Fibroblast of mammary gland (primary cell): ENCODE measurements at regions not wholly inside any gene's neighbourhood (a gene's known extent, or its start where the extent isn't known, plus 50 kb on each side); places are given as distances from the start of the nearest gene placed in this dataset.
A peak's percentile ranks its signal among the peaks of the same experiment; 100 is the strongest.

ENCODE experiments used
- DNase-seq: peaks from one replicate; pipeline ENCODE4 v3.0.0-alpha.2; 2010; ENCODE audit warnings: low read depth
- H3K4me3 ChIP-seq: 2 replicates; pipeline ENCODE4 v1.5.1; 2011; ENCODE audit warnings: low read depth, mild to moderate bottlenecking, low read length, moderate library complexity; ENCODE audit not compliant: control insufficient read depth
- CTCF ChIP-seq: conservative IDR thresholded peaks from 2 replicates; pipeline ENCODE4 v1.5.1; 2011; ENCODE audit warnings: low read depth, low read length, inconsistent platforms; ENCODE audit not compliant: control insufficient read depth, insufficient read depth

- DNase-seq = no peak
- no peak overlapping the region for H3K4me3 ChIP-seq
- TF ChIP-seq CTCF = no peak
These were observed 202.3 kb downstream of the THBS2 start for GRCh38 chr6:169051371-169051770.

GRCh38 chr6:169048865-169049205 lies 204.8 kb downstream of the THBS2 start:
- no peak overlapping the region for H3K4me3 ChIP-seq
- TF ChIP-seq CTCF = no peak
- DNase-seq = peak; percentile 29

- DNase-seq = no peak
- H3K4me3 ChIP-seq = no peak overlapping the region
- TF ChIP-seq CTCF = no peak
These were observed 205.3 kb downstream of the THBS2 start for GRCh38 chr6:169048185-169048864.

- no peak for TF ChIP-seq CTCF
- H3K4me3 ChIP-seq = no peak overlapping the region
- no peak for DNase-seq
These were observed 206.3 kb downstream of the THBS2 start for GRCh38 chr6:169047345-169047744.

- H3K4me3 ChIP-seq = no peak overlapping the region
- no peak for TF ChIP-seq CTCF
- DNase-seq = peak; percentile 95
These were observed 207.0 kb downstream of the THBS2 start for GRCh38 chr6:169046483-169047192.

- DNase-seq = no peak
- no peak for TF ChIP-seq CTCF
- no peak overlapping the region for H3K4me3 ChIP-seq
These were observed 207.6 kb downstream of the THBS2 start for GRCh38 chr6:169046021-169046420.
